CD4-positive, alpha-beta T cell treated with Interferon alpha-2 for 1 hour (primary cell): ENCODE measurements at regions not wholly inside any gene's neighbourhood (a gene's known extent, or its start where the extent isn't known, plus 50 kb on each side); places are given as distances from the start of the nearest gene placed in this dataset.
"Not testable (repeated sequence)": the region's sequence is repeated elsewhere in the genome, so short reads cannot be mapped to it uniquely, and the experiment has no call there.

Experiments
- DNase-seq, 2 donors: peaks; one replicate each; pipeline ENCODE4 v3.0.0-alpha.2; 2020 to 2022

DNA sequence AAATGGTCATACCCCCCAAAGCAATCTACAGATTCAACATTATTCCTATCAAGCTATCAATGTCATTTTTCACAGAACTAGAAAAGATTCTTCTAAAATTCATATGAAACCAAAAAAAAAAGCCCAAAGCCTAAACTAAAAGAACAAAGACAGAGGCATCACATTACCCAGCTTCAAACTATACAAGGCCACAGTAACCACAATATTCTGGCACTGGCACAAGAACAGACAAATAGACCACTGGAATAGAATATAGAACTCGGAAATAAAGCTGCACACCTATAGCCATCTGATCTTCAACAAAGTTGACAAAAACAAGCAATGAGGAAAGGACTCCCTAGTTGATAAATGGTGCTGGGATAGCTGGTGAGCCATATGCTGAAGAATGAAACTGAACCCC is 89.2 kb upstream of the PCED1B start:
- no peak for DNase-seq

DNA sequence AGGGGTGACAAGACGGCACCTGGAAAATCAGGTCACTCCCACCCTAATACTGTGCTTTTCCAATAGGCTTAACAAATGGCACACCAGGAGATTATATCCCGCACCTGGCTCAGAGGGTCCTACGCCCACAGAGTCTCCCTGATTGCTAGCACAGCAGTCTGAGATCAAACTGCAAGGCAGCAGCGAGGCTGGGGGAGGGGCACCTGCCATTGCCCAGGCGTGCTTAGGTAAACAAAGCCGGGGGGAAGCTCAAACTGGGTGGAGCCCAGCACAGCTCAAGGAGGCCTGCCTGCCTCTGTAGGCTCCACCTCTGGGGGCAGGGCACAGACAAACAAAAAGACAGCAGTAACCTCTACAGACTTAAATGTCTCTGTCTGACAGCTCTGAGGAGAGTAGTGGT is 87.4 kb upstream of the PCED1B start:
- not testable (repeated sequence) for DNase-seq

DNA sequence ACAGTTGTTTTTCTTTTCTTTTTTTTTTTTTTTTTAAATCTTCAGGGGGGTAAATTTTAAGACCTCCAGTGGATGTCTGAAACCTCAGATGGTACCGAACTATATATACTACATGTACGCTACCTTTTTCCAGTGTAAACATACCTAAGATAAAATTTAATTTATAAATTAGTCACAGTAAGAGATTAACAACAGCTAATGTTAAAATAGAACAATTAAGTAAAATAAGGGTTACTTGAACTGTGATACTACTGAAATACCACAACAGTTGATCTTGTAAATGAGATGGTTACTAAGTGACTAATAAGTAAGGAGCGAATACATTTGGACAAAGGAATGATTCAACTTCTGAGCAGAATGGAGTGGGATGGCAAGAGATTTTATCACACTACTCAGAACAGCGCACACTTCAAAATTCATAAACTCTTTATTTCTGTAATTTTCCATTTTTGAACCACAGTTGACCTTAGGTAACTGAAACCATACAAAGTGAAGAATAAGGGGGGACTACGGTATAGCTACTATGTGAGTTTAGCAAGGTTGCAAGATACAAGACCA is 80.5 kb upstream of the PCED1B start:
- no peak for DNase-seq

DNA sequence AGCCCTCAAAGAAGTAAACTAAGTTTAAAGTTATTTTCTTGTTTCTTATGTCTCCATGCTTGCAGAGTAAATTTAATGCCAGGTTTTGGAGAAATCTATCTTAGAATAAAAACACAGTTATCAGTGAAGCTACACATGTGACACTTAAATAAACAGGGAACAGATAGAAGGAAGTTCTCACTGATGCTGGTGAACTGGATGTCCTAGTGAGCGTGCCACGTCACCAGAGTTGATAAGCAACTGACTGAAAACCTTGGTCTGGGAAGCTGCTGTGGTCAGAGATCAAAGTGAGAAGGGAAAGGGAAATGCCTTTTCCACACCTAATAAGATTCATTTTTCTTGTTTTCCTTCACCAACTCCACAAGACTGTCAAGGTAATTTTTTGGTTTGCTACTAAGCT is 74.8 kb upstream of the PCED1B start:
- DNase-seq, result no peak

DNA sequence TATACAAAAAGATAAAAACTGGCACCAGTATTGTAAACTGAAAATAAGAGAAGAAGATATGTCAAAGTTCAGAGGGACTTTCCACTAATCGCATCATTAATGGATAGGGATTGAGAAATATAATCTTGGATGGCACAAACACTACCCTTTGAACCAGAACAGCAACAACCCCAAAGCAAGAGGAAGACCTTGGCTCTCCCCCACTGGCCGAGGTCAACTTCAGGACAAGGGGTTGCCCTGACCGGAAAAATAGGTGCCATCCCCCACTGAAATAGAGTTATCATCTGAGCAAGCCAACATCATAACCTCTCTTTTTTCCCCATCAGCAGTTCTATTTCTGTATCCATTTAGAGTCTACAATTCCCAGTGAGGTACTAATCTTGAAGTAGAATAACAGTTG is 72.4 kb upstream of the PCED1B start:
- DNase-seq, result no peak

DNA sequence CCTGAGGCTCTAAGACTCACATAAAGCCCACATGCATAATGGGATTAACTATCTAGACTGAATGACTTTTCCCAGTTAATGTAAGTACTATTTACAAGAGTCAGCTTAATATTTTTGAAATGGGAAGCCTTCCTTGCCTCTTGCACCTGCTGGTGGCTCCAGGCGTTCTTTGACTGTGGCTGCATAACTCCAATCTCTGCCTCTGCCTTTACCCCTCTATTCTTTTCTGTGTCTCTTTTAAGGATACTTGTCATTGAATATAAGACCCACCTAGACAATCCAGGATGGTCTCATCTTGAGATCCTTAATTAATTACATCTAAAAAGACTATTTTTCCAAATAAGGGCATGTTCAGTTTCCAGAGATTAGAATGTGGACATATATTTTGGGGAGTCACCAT is 66.9 kb upstream of the PCED1B start:
- DNase-seq, result no peak

DNA sequence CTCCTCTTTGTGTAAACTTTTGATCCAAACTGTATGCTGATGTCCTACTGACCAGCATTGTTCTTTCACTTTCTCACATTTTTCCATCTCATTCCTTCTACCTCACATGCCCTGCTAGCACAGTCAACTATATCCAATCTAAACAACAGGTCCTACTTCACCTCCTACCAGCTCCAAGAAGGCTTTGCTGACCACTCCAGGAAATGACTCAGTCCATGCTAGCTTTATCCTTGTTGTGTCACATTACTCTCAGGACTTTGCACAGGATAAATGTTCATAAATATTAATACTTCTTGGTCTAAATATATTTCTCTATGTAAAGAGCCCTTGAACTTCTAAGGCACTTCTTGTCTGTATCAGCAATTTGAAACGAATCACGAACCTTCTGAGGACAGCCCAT is 64.9 kb upstream of the PCED1B start:
- DNase-seq, result no peak

DNA sequence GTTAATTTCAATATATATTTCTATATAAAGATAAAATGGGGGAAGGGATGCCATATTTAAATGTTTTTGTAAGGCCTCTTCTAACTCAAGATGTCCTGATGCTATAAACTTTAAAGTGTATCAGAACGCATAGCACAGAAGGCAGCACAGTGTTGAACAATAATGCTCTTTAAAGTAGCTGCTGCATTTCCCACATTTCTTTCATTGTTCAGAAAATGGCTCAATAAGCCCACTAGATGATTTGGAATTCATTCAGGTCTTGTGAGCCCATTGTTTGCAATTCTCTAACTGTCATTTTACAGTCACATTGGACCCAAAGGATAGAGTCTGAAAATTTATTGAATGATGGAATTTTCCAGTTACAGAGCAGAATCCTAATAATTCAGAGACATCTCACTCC is 64.0 kb upstream of the PCED1B start:
- no peak for DNase-seq

DNA sequence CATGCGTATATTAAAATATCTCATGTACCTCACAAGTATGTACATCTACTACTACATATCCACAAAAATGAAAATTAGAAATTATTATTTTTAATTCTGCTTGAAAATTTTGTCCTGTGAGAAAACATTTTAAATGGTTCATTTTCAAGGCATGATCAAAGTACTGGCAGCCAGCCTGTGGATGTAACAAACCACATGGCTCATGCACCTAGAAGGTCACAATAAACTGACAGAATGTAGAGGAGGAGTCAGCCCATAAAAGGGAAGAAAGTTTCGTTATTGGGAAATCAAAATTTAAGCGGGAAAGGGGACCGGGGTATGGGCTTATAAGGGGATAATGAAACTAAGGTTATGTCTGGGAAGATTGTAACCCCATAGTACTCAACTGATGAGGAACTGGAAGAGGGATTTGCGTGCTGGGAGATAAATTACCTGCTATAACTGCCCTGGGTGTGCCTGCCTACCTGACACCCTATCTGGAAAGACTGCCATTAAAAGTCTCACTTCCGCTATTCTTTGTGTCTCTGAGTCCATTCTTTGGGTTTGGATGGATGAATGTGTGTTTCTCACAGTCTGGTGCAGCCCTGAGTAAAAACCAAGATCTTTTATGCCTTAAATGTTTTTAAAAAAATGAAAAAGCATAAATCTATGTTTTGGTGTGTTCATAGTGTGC is 62.2 kb upstream of the PCED1B start:
- no peak for DNase-seq

DNA sequence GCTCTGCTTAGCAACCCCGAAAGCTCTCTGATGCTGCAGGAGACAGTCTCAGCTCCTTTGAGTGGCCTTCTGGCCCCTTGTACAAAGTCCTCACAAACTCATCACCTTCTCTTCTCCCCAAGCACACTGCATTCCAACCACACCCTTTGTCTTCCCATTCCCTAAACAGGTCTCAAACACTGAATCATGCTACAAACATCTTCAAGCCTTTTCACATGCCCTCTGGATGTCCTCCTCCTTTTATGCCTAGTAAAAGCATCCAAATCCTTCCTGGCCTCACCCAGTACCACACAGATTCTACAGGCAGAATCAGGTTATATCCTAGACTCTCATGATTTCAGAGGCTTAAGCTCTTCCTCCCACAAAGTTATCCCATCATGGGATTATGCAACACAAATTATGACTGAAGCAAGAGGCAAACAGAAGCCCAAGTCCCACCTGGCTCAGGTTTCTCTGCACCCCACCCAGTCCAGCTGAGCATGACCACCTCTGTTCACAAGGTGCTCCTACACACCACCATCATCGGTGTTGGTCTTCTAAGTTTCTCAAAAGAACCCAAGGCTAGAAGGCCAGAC is 61.4 kb upstream of the PCED1B start:
- no peak for DNase-seq

DNA sequence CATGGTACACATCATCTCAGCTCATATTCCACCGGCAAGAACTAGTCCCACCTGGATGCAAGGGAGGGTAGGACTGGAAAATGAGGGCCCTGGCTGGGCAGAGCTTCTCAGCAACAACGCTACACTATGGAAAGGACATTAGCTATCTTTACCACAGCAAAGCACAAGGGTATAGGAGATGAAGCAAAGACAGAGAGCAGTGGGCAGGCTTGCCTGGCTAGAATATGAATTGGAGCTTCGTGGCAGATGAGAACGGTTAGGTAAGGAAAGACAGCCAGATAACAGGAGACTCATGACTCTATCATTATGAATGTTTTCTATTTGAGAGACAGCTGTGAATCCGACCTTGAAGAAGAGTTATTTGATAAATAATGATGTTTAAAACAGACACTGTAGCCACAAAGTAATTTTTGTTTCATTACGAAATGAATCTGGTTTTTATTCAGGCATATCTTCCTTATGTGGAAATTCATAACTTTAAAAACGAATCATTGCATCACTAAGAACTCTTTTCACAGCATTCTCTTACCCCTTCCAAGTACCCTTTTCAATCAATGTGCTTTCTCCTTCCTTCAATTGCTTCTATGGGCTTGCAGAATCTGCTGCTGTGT is 59.1 kb upstream of the PCED1B start:
- DNase-seq, result no peak

DNA sequence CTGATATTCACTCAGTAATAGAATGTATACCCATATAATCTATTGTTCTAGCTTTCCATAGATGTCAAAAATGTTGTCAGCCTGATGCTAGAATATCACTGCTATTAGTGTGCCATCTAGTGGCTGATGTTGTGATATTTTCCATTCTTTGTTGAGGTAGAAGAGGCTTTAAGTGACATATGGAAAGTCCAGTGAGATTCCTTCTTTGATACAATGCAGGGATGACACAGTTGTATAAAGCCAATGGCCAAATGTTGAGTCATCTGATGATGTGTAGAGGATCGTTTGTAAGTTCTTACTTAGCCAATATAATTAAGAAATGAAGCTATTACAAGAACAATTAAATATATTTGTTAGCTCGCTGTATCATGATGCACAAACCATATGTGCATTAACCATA is 58.1 kb upstream of the PCED1B start:
- DNase-seq, result peak in 1 of 2 donors; percentile 61

DNA sequence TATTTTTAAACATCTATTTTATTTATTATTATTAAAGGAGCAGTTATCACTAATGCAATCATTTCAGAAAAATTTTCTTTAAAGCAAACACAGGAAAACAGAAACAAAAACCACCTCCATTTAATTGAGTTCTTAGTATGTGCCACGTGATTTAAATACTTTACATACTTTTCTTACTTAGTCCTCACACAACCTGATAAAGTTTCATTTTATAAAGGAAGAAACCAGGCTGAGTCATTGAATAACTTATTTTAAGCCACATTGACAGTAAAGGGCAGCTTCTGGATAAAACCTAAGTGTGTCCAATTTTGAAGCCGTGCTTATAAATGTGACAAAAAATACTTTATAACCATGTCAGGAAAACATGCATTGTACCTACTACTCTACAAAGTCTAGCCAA is 57.1 kb upstream of the PCED1B start:
- DNase-seq, result no peak

DNA sequence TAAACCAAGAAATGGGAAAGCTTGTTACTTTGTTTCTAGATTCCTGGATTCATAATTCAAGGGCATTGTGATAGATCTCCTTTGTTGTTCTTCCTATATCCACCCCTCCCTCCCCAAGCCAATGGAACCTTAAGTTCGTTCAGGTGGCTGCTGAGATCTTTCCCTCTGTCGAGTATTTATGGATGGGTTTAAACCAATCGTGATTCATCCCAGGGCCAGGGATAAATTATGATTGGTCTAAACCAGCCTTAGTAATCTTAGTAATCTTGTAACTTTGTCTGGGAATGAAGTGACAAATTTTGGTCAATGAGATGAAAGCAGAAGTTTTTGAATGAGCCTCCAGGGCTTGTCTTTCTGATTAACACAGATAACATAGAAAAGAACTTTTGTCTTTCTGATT is 56.1 kb upstream of the PCED1B start:
- no peak for DNase-seq

DNA sequence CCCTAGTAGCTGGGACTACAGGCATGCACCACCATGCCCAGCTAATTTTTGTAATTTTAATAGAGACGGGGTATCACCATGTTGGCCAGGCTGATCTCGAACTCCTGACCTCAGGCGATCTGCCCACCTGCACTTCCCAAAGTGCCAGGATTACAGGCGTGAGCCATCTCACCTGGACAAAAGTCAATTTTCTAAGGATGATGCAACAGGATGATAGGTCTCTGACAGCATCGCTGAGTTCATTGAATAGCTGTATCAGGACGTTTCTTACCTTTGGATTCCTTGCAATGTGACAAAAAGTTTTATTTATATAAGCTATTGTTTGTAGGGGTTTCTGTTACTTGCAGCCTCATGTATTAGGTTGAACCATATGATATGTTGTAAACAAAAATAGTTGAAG is 55.5 kb upstream of the PCED1B start:
- no peak for DNase-seq

DNA sequence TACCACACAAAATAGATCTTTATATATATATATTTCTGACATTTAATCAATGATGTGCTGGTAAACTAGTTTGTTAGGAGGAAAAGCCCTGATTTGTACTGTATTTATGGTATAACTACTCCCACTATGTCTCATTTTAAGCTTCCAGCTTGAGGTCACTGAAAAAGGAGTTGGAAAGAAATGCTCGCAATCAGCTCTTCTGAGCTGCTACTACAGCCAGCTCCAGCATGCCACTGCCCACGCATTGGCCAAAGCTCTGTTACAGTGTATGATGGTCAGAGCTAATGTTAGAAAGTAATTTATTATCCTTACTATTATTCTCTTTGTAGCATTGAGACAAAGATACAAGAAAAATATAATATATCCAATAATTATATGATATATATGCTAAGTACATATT is 55.0 kb upstream of the PCED1B start:
- DNase-seq, result no peak

DNA sequence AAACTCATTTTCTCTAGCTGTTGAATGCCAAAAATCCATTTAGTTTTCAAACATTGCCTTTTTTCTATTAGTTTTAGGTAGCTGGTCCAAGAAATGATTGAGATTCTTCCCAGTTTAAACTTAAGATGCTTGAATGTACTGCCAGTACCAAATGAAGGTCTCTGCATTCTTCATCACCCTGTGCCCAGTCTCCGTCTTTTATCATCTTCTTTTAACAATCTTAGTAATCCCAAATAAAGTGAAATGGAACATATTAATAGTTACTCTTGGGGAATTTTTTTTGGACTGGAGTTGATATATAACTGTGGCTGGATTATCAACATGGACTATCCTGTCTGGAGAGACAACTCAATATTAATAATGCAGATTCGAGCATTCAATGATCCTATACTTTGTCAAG is 54.1 kb upstream of the PCED1B start:
- no peak for DNase-seq

DNA sequence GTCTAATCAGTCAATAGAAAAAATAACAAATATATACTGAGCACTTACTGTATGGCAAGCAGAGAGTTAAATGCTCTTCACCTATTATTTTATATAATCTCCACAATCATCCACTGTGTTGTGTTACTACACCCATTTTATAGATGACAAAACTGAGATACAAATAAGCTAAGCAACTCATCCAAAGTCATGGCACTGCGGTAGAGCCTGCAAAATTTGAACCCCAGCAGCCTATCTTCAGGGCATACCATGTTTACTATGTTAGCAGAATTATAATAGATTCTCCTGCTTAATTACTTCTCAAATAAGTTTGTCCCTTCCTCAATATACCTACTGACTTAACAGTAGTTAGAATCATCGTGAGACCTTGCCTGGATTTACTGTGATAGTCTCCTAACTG is 53.6 kb upstream of the PCED1B start:
- DNase-seq, result no peak

DNA sequence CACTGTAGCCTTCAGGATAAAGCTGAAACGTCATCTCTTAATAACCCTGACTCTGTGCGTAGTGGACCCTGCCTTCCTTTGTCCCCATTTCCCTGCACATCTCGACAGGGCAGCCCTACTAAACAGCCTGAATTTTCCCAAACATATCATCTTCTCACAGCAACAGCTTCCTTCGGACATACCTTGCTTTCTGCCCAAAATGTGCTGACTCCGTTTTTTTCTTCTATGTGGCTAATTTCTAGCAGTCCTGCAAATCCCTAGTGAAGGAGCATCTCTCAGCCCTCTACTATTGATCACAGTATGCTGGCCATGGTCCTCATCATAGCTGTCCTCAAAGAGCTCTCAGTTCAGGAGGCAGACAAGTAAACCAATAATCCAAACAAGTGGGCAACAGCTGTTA is 53.1 kb upstream of the PCED1B start:
- no peak for DNase-seq
